ENCODE measurements at regions not wholly inside any gene's neighbourhood (a gene's known extent, or its start where the extent isn't known, plus 50 kb on each side); places are given as distances from the start of the nearest gene placed in this dataset.

DNA sequence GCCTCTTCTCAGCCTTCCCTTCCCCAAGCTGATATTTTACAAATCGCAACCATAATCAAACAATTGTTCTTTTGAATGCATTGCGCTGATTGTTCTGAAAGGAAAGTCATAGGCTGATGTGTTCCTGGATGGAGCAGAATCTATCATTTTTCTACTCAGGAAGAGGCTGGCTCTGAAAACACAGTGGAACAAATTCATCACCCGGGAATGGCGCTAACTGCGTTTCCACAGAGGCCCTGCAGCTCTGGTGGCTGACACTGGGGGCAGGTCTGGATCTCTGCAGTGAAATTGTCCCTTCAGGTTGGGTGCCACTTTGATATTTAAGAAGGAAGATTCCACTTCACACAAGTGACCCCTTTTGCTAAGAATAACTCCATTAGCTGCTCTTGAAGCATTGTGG, 1060.8 kb downstream of the UQCRFS1 start:
- TF ChIP-seq YY1 (IDR thresholded peaks at IDR 0.05; ENCODE audit: insufficient read depth, insufficient read length) (no peak), SUZ12 (IDR thresholded peaks at IDR 0.05; ENCODE audit: extremely low read depth, insufficient read depth, insufficient read length) (no peak)

Data from NT2/D1 (cell line).